C4-2B (cell line): ENCODE measurements at regions not wholly inside any gene's neighbourhood (a gene's known extent, or its start where the extent isn't known, plus 50 kb on each side); places are given as distances from the start of the nearest gene placed in this dataset.

Experiments used
- CTCF ChIP-seq: fragments of 450-650 bp; conservative IDR thresholded peaks from 2 replicates; pipeline ENCODE4 v1.5.1; 2017; ENCODE audit warnings: mild to moderate bottlenecking
- ZFX ChIP-seq: fragments of 450-650 bp; IDR thresholded peaks from 2 replicates; pipeline ENCODE4 v1.6.1; 2017

DNA sequence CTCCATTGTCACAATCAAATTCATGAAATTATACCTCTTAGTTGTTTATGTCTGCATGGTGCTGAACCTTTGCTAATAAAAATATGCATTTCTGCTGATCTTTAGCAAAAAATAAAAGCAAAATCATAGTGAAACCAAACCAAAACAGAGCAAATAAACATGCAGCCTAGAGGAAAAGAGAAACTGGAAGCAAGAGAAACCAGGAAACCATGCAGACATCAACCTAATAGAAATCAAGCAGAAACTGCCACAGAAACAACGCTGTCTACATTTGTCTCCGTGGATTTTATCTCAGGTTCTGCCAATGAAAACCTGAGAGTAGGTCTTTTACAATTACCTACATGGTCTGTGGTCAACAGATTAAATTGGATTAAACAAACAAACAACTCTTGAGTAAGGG lies 173.7 kb downstream of the SYT10 start:
- no peak for TF ChIP-seq CTCF
- no peak for TF ChIP-seq ZFX
